WTC11 (cell line): ENCODE measurements at regions not wholly inside any gene's neighbourhood (a gene's known extent, or its start where the extent isn't known, plus 50 kb on each side); places are given as distances from the start of the nearest gene placed in this dataset.

Experiments
- ATAC-seq: fragments of 200-7000 bp; cut with Tn5 transposase; 2 replicates; pipeline ENCODE4 v1.10.0; 2021; ENCODE audit warnings: mild to moderate bottlenecking, moderate library complexity
- CTCF ChIA-PET: fragments of 300-600 bp; sonication (Branson Sonifier 250); formaldehyde crosslinking; loops from one replicate; lab custom pipeline; 2021; ENCODE audit warnings: antibody characterized with exemption; lab: Charles Lee
- POLR2A ChIA-PET: fragments of 350-600 bp; sonication (Branson Sonifier 250); formaldehyde crosslinking; loops from one replicate; lab custom pipeline; 2021; ENCODE audit warnings: antibody characterized with exemption; lab: Charles Lee
- DNase-seq: peaks from one replicate; pipeline ENCODE4 v3.0.0; 2021; ENCODE audit warnings: low spot score
- H3K27ac Mint-ChIP-seq: 2 replicates; pipeline ENCODE4 v1.8.0; 2021; ENCODE audit warnings: mixed read lengths
- H3K27me3 Mint-ChIP-seq: 2 replicates; pipeline ENCODE4 v1.8.0; 2021; ENCODE audit warnings: low read depth, mild to moderate bottlenecking, moderate library complexity, mixed read lengths
- H3K36me3 Mint-ChIP-seq: 2 replicates; pipeline ENCODE4 v1.8.0; 2021; ENCODE audit warnings: mixed read lengths
- H3K4me1 Mint-ChIP-seq: 2 replicates; pipeline ENCODE4 v1.8.0; 2022; ENCODE audit warnings: mixed read lengths
- H3K4me3 Mint-ChIP-seq: 2 replicates; pipeline ENCODE4 v1.8.0; 2021; ENCODE audit warnings: mild to moderate bottlenecking, moderate library complexity, mixed read lengths
- H3K9me3 Mint-ChIP-seq: 2 replicates; pipeline ENCODE4 v1.8.0; 2021; ENCODE audit warnings: mixed read lengths
- ATF2 ChIP-seq: sonication (generic); formaldehyde crosslinking; IDR thresholded peaks from 2 replicates; pipeline ENCODE4 v1.8.1; 2022; ENCODE audit warnings: low read depth, missing genetic modification reagents, borderline replicate concordance
- ATF6 ChIP-seq: sonication (generic); formaldehyde crosslinking; IDR thresholded peaks from 2 replicates; pipeline ENCODE4 v1.8.1; 2023; ENCODE audit warnings: mild to moderate bottlenecking, missing genetic modification reagents
- CREB1 ChIP-seq: sonication (generic); formaldehyde crosslinking; IDR thresholded peaks from 2 replicates; pipeline ENCODE4 v1.8.0; 2023; ENCODE audit warnings: mild to moderate bottlenecking, missing genetic modification reagents
- ETV6 ChIP-seq: sonication (generic); formaldehyde crosslinking; IDR thresholded peaks from 2 replicates; pipeline ENCODE4 v1.8.1; 2022; ENCODE audit warnings: mild to moderate bottlenecking, missing genetic modification reagents
- FOXP1 ChIP-seq: sonication (generic); formaldehyde crosslinking; IDR thresholded peaks from 2 replicates; pipeline ENCODE4 v1.8.0; 2022; ENCODE audit warnings: missing genetic modification reagents, mild to moderate bottlenecking, moderate library complexity, borderline replicate concordance
- GTF2I ChIP-seq: fragments of 250-450 bp; sonication (Bioruptor Pico); conservative IDR thresholded peaks from 2 replicates; pipeline ENCODE4 v1.4.0; 2021; ENCODE audit warnings: mild to moderate bottlenecking
- HMGA2 ChIP-seq: fragments of 250-450 bp; sonication (Bioruptor Pico); IDR thresholded peaks from 2 replicates; pipeline ENCODE4 v1.4.0; 2021; ENCODE audit warnings: mild to moderate bottlenecking, moderate library complexity
- MYBL2 ChIP-seq: sonication (generic); formaldehyde crosslinking; IDR thresholded peaks from 2 replicates; pipeline ENCODE4 v1.8.1; 2023; ENCODE audit warnings: mild to moderate bottlenecking, moderate library complexity, missing genetic modification reagents
- NR2C2 ChIP-seq: sonication (generic); formaldehyde crosslinking; IDR thresholded peaks from 2 replicates; pipeline ENCODE4 v1.8.0; 2022; ENCODE audit warnings: mild to moderate bottlenecking, missing genetic modification reagents
- OVOL2 ChIP-seq: fragments of 250-450 bp; sonication (Bioruptor Pico); IDR thresholded peaks from 2 replicates; pipeline ENCODE4 v1.9.0; 2021; ENCODE audit warnings: mild to moderate bottlenecking, borderline replicate concordance
- SMAD3 ChIP-seq: sonication (generic); formaldehyde crosslinking; IDR thresholded peaks from 2 replicates; pipeline ENCODE4 v1.8.0; 2022; ENCODE audit warnings: missing genetic modification reagents, mild to moderate bottlenecking, borderline replicate concordance
- SMAD4 ChIP-seq: sonication (generic); formaldehyde crosslinking; IDR thresholded peaks from 2 replicates; pipeline ENCODE4 v1.8.0; 2022; ENCODE audit warnings: mild to moderate bottlenecking, missing genetic modification reagents
- SOX15 ChIP-seq: fragments of 250-450 bp; sonication (Bioruptor Pico); IDR thresholded peaks from 2 replicates; pipeline ENCODE4 v1.9.0; 2021; ENCODE audit warnings: mild to moderate bottlenecking
- TEAD4 ChIP-seq: sonication (generic); formaldehyde crosslinking; IDR thresholded peaks from 2 replicates; pipeline ENCODE4 v1.8.0; 2022; ENCODE audit warnings: mild to moderate bottlenecking, missing genetic modification reagents
- ZNF512 ChIP-seq: sonication (generic); formaldehyde crosslinking; IDR thresholded peaks from 2 replicates; pipeline ENCODE4 v1.8.1; 2022; ENCODE audit warnings: missing genetic modification reagents, borderline replicate concordance
- ZNF671 ChIP-seq: fragments of 250-450 bp; sonication (Bioruptor Pico); IDR thresholded peaks from 2 replicates; pipeline ENCODE4 v1.8.0; 2021; ENCODE audit warnings: mild to moderate bottlenecking
- TF ChIP-seq, protein P1 (sequence below): fragments of 250-450 bp; sonication (Bioruptor Pico); IDR thresholded peaks from 2 replicates; pipeline ENCODE4 v1.9.0; 2021; ENCODE audit warnings: mild to moderate bottlenecking, borderline replicate concordance
- TF ChIP-seq, protein P2 (sequence below): fragments of 250-450 bp; sonication (Bioruptor Pico); conservative IDR thresholded peaks from 2 replicates; pipeline ENCODE4 v1.9.0; 2021; ENCODE audit warnings: mild to moderate bottlenecking
- TF ChIP-seq, protein P3 (sequence below): fragments of 200-600 bp; IDR thresholded peaks from 2 replicates; pipeline ENCODE4 v1.8.0; 2022; ENCODE audit warnings: antibody characterized with exemption

DNA sequence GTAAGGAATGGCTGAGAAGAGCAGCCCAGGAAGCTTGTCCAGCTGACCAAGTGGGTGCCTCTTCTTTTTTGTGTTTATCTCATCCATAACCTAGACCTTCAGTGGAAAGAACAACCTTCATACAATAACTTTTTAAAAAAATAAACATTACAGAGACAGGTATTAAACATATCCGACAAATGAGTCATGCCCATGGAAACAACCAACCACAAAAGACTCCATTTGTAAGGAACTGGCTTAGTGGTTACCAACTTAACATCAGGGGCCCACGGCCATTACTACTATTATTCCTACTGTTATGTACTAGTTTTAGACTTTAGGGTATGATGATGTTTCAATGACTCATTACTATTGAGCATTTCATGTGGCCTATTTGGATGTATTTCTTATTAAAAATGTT is 191.7 kb upstream of the SERP2 start:
- H3K4me3 Mint-ChIP-seq = no peak overlapping the region
- CTCF ChIA-PET = no interaction called here

DNA sequence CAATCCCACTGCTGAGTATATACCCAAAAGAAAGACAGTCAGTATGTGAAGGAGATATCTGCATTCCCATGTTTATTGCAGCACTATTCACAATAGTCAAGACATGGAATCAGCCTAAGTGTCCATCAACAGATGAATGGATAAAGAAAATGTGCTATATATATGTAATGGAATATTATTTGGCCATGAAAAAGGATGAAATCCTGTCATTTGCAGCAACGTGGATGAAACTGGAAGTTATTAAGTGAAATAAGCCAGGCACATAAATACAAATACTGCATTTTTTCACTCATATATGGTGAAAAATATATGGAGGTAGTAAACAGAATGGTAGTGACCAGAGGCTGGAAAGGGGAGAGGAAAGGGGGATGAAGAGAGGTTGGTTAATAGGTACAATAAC is 188.9 kb upstream of the SERP2 start:
- H3K9me3 Mint-ChIP-seq = peaks cover 9% of the 10 kb centered on the region
- DNase-seq (no peak), ATAC-seq (no peak)
- H3K4me1 Mint-ChIP-seq = no peaks in the 10 kb centered on the region
- H3K36me3 Mint-ChIP-seq = no peaks in the 10 kb centered on the region
- CTCF ChIA-PET = no interaction called here
- H3K4me3 Mint-ChIP-seq = no peak overlapping the region
- H3K27me3 Mint-ChIP-seq = no peaks in the 10 kb centered on the region
- H3K27ac Mint-ChIP-seq = no peak overlapping the region
- POLR2A ChIA-PET = no interaction called here
- no peak for TF ChIP-seq ATF6 (CRISPR knock-in tag)
- no peak for TF ChIP-seq FOXP1 (CRISPR knock-in tag)
- TF ChIP-seq ETV6 = no peak
- no peak for TF ChIP-seq CREB1 (CRISPR knock-in tag)
- TF ChIP-seq NR2C2 (CRISPR knock-in tag) = no peak
- no peak for TF ChIP-seq GTF2I (CRISPR knock-in tag)
- TF ChIP-seq ZNF512 (CRISPR knock-in tag) = no peak
- TF ChIP-seq ZNF671 (CRISPR knock-in tag) = no peak
- TF ChIP-seq MYBL2 = no peak

More for the DNA sequence above, 191.7 kb upstream of the SERP2 start:
- TF ChIP-seq, protein P1, sequence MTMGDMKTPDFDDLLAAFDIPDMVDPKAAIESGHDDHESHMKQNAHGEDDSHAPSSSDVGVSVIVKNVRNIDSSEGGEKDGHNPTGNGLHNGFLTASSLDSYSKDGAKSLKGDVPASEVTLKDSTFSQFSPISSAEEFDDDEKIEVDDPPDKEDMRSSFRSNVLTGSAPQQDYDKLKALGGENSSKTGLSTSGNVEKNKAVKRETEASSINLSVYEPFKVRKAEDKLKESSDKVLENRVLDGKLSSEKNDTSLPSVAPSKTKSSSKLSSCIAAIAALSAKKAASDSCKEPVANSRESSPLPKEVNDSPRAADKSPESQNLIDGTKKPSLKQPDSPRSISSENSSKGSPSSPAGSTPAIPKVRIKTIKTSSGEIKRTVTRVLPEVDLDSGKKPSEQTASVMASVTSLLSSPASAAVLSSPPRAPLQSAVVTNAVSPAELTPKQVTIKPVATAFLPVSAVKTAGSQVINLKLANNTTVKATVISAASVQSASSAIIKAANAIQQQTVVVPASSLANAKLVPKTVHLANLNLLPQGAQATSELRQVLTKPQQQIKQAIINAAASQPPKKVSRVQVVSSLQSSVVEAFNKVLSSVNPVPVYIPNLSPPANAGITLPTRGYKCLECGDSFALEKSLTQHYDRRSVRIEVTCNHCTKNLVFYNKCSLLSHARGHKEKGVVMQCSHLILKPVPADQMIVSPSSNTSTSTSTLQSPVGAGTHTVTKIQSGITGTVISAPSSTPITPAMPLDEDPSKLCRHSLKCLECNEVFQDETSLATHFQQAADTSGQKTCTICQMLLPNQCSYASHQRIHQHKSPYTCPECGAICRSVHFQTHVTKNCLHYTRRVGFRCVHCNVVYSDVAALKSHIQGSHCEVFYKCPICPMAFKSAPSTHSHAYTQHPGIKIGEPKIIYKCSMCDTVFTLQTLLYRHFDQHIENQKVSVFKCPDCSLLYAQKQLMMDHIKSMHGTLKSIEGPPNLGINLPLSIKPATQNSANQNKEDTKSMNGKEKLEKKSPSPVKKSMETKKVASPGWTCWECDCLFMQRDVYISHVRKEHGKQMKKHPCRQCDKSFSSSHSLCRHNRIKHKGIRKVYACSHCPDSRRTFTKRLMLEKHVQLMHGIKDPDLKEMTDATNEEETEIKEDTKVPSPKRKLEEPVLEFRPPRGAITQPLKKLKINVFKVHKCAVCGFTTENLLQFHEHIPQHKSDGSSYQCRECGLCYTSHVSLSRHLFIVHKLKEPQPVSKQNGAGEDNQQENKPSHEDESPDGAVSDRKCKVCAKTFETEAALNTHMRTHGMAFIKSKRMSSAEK (CRISPR knock-in tag) = no peak
- TF ChIP-seq SOX15 (CRISPR knock-in tag) = no peak
- no peak for TF ChIP-seq OVOL2 (CRISPR knock-in tag)
- TF ChIP-seq, protein P2, sequence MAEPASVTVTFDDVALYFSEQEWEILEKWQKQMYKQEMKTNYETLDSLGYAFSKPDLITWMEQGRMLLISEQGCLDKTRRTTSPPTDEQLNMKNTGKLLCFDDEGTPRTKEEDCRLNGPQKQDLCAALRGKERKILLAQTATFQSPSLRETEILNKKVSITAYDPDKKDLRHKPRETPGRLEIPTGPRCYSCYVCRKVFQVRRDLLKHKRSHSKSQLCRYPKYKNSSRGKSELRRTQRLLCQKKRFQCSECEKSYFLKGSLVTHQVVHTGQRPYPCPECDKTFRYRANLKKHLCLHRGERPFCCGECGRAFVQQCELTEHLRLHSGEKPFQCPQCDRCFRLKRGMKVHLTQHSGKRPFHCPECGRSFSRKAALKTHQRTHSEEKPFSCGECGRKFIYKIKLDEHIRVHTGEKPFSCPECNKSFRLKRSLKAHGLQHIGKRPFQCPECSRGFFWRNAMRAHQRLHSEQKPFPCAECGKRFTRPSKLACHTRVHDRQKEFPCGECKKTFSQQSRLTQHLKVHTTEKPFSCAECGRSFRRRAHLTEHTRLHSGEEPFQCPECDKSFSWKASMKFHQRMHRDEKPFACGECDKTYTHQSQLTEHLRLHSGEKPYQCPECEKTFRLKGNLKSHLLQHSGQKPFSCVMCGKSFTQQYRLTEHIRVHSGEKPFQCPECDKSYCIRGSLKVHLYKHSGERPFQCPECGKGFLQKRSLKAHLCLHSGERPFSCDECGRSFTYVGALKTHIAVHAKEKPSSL = no peak
- no peak for TF ChIP-seq TEAD4 (CRISPR knock-in tag)
- no peak for TF ChIP-seq ATF2 (CRISPR knock-in tag)
- TF ChIP-seq SMAD3 (CRISPR knock-in tag) = no peak
- TF ChIP-seq, protein P3, sequence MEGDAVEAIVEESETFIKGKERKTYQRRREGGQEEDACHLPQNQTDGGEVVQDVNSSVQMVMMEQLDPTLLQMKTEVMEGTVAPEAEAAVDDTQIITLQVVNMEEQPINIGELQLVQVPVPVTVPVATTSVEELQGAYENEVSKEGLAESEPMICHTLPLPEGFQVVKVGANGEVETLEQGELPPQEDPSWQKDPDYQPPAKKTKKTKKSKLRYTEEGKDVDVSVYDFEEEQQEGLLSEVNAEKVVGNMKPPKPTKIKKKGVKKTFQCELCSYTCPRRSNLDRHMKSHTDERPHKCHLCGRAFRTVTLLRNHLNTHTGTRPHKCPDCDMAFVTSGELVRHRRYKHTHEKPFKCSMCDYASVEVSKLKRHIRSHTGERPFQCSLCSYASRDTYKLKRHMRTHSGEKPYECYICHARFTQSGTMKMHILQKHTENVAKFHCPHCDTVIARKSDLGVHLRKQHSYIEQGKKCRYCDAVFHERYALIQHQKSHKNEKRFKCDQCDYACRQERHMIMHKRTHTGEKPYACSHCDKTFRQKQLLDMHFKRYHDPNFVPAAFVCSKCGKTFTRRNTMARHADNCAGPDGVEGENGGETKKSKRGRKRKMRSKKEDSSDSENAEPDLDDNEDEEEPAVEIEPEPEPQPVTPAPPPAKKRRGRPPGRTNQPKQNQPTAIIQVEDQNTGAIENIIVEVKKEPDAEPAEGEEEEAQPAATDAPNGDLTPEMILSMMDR = no peak
- TF ChIP-seq SMAD4 = no peak
- TF ChIP-seq HMGA2 (CRISPR knock-in tag) = no peak
- TF ChIP-seq NR2C2 (CRISPR knock-in tag) = no peak
- TF ChIP-seq, all 79 proteins: peak for 0
- no peaks in the 10 kb centered on the region for H3K27me3 Mint-ChIP-seq
- no peak overlapping the region for H3K27ac Mint-ChIP-seq
- POLR2A ChIA-PET = no interaction called here
- H3K9me3 Mint-ChIP-seq = peaks cover 9% of the 10 kb centered on the region
- H3K4me1 Mint-ChIP-seq = no peaks in the 10 kb centered on the region
- no peaks in the 10 kb centered on the region for H3K36me3 Mint-ChIP-seq
- no peak for DNase-seq
- ATAC-seq = no peak
